Inflammatory macrophage treated with lipopolysaccharide for 4 hours (primary cell): ENCODE measurements at regions not wholly inside any gene's neighbourhood (a gene's known extent, or its start where the extent isn't known, plus 50 kb on each side); places are given as distances from the start of the nearest gene placed in this dataset.

ENCODE experiments used
- DNase-seq: peaks from one replicate; pipeline ENCODE4 v3.0.0-alpha.2; 2020

GRCh38 chr11:42055606-42056005 is 596.2 kb upstream of the LRRC4C start:
- no peak for DNase-seq

GRCh38 chr11:42058794-42059193 is 599.3 kb upstream of the LRRC4C start:
- no peak for DNase-seq

GRCh38 chr11:42065199-42065598 is 605.7 kb upstream of the LRRC4C start:
- DNase-seq: no peak

DNA sequence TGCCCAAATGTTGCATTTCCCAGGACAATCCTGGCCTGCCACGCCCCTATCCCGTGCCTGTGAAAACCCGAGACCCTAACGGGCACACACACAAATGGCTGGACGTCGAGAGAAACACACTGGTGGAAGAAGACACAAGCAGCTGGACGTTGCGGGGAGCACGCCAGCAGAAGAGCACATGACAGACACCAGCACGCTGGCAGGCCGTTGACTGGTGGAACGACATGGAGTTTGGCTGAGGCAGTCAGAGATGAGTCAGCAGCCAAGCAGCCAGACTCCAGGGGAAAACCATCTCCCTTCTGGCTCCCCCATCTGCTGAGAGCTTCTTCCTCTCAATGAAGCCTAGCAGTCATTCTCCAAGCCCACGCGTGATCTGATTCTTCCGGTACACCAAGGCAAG is 606.7 kb upstream of the LRRC4C start:
- DNase-seq: no peak

DNA sequence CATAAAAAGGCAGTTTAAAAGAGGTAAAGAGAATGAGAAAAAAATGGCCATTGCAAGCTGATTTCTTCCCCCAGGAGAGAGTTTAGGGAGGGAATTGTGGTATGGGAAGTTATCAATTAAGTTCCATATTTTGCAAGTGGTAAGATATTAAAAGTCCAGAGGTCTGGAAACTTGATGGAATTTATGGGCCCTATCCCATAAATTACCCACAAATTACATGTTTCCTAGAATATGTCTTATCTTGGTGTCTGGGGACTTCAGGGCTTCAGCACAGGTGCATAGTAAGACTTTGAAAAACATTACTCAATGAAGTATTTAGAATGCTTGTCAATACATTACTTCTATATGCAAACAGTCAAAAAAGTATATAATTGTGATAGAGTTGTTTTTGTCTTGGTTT is 614.9 kb upstream of the LRRC4C start:
- no peak for DNase-seq

GRCh38 chr11:42075180-42075579 is 615.7 kb upstream of the LRRC4C start:
- no peak for DNase-seq

GRCh38 chr11:42077794-42078193 is 618.3 kb upstream of the LRRC4C start:
- no peak for DNase-seq

- DNase-seq: peak; percentile 0
Measured at GRCh38 chr11:42085736-42086135, 626.3 kb upstream of the LRRC4C start.

DNA sequence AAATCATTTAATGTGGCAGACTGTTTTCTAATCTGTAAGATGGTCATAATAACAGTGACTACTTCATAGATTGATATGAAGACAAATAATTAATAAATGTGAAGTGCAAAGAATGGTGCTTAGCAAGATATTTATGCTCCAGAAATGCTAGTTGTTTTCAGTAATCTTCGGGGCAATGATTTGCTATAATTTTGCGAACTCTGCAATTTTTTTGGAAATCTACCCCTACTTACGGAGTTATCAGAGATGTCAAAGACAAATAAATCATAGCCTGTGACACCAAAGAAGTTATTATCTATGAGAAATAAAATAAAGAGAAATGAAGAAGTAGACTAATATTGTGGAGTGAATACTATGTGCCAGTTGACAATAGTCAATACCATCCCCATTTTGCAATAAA is 634.1 kb upstream of the LRRC4C start:
- no peak for DNase-seq

GRCh38 chr11:42098075-42098474 is 638.6 kb upstream of the LRRC4C start:
- no peak for DNase-seq

GRCh38 chr11:42112866-42113265 is 653.4 kb upstream of the LRRC4C start:
- no peak for DNase-seq

DNA sequence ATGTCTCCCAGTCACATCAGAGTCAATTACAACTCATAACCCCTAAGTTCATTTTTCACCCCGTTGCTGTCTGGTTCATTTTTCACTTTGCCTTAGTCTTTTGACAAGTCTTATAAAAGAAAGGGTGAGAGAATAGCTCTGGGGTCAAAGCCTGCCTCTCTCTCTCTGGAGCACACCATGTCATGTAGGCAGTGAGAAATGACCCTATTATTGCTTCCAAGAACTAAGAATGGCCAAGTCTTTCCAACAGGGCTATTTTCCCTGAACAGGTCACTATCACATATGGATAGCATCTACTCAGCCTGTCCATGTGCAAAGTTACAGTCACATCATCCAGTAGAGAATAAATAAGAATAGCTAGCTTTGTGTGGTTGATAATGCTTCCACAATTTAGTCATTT is 655.5 kb upstream of the LRRC4C start:
- DNase-seq: no peak

DNA sequence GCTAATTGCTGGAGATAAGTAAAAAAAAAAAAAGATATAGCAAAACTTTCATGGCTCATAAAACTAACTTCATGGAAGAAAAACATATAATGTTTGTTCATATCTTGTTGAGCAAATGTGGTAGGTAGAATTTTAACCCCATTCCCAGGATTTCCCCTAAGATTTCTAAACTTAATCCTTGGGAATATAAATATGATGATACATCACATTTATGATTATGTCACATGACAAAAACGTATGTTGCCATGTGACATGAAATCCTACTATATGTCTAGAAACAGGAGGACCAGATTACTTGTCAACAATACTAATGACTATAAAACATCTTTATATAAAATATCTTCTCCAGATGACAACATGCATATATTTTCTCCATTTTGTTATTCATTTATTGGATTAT is 679.0 kb upstream of the LRRC4C start:
- DNase-seq: no peak

DNA sequence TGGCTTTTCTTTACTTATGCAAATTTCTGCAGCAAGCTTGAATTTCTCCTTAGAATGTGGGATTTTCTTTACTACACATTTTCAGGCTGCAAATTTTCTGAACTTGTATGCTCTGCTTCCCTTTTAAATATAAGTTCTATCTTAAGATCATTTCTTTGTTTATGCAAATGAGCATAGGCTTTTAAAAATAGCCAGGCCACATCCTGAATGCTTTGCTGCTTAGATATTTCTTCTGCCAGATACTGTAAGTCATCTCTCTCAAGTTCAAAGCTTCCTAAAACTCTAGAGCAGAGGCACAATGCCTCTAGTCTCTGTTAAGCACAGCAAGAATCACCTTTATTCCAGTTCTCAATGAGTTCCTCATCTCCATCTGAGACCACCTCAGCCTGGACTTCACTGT is 685.9 kb upstream of the LRRC4C start:
- no peak for DNase-seq

- no peak for DNase-seq
Measured at GRCh38 chr11:42161886-42162285, 702.4 kb upstream of the LRRC4C start.

GRCh38 chr11:42169191-42169590 is 709.7 kb upstream of the LRRC4C start:
- DNase-seq: no peak

- no peak for DNase-seq
Measured at GRCh38 chr11:42170601-42171000, 711.1 kb upstream of the LRRC4C start.

- no peak for DNase-seq
Measured at GRCh38 chr11:42171046-42171445, 711.6 kb upstream of the LRRC4C start.

DNA sequence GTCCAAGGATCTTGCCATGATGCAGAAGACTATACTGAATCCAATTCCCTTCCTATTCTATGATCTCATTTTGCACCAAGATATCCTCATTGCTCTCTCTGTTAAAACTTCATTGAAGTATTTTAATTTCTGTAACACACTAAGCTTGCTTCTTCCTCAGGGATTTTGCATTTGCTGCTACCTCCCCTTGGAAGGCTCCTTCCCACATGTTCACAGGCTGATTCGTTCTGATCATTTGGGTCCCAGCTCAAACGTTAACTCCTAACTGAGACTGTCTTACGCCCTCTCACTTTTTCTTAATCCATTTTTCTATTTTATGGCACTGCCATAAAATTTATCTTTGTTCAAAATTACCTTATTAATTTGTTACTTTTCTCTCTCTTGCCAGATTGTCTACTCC is 713.0 kb upstream of the LRRC4C start:
- no peak for DNase-seq

DNA sequence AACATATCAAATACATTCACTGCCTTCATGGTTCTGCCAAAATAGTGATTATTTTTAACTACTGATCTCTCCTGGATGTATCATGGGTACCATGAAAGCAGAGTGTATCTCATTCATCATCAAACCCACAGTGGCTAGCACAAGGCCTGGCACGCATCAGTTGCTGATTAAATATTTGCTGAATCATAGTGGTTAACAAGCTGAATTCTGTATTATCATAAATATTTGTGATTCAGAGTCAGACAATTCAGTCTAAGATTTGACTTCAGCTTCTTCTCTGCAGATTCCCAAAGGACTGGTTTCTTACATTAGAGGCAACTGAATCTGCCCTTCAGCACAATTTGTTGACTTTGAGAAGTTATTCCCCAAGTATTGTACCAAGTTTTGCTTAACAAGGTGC is 715.8 kb upstream of the LRRC4C start:
- DNase-seq: no peak

DNA sequence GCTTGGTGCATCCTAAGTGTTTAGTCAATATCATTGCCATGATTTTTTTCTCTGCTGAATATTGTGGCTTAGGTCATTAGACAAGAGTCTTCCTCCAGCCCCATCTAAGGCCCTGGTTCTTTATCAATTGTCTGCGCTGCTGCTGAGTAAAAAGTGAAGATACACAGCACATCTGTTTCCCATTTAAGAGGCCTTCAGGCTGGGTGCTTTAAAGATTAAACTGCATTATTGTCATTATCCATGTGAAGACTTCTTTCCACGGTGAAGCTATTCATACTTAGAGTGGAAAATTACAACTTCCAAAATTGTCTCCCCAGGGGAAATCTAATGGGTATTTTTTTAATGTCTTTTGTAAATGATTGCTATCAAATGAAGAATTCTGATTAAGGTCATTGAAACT is 719.8 kb upstream of the LRRC4C start:
- no peak for DNase-seq

DNA sequence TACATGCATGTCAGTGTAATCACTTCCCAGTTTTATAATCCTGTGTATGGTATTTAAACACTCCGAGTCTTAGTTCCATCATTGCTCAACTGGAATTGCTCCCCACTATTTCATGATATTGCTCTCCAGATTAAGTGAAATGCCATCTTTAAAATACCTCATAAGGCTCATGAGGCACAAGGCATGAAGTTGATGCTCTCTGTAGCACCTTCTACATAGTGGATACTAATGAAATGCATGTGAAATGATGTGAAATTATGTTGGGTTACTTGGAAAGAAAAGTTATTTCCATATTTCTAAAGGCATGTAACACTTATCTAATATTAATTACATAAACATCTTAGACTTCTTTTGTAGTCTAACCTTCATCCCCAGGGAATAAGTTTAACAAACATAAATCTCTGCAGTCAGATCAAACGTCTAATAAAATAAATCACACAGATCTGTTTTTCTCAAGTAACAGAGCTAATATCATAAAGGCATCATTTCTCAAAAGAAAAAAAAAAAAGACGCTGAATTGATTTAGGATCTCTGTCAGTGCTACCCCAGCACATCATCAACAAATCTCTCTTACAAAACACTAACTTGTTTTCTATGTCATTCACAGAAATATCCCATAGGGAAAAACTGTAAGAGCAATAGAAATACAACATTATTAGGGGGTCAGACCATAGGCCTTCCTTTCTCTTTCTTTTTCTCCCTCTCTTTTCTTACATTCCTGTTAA is 736.0 kb upstream of the LRRC4C start:
- no peak for DNase-seq

- no peak for DNase-seq
Measured at GRCh38 chr11:42200311-42200710, 740.9 kb upstream of the LRRC4C start.

DNA sequence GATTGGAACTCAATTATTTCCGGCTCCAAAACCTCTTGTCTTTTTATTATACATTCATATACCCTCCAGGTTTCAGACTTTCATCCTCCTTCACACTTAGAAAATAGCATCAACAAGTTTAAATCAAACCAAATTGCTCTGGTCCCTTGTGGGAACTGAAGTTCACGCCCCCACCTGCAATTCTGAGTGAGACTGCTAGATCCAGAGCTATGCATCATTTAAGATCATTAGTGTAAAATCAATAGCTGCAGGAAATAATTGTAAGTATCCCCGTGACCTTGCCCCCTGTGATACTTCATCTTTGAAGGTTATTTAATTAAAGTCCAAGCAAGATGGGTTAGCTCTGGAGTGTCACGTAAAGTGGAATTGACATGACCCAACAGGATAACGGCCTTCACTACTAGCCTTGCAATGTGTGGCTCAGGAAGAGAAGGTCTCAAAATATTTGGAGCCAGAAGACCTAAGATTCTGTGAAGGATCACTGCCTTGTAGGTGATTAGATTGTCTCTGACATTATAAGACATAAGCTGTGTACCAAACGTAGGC is 742.2 kb upstream of the LRRC4C start:
- no peak for DNase-seq

DNA sequence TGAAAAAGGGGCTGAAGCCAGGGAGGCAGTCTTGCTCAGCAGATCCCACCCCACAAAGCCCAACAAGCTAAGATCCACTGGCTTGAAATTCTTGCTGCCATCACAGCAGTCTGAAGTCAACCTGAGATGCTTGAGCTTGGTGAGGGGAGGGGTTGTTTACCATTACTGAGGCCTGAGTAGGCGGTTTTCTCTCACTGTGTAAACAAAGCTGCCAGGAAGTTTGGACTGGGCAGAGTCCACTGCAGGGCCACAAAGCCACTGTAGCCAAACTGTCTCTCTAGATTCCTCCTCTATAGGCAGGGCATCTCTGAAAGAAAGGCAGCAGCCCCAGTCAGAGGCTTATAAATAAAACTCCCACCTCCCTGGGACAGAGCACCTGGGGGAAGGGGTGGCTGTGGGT is 746.1 kb upstream of the LRRC4C start:
- no peak for DNase-seq
